Brain pericyte (primary cell): ENCODE measurements at regions not wholly inside any gene's neighbourhood (a gene's known extent, or its start where the extent isn't known, plus 50 kb on each side); places are given as distances from the start of the nearest gene placed in this dataset.
"Not testable (repeated sequence)": the region's sequence is repeated elsewhere in the genome, so short reads cannot be mapped to it uniquely, and the experiment has no call there.

Experiments used
- DNase-seq: peaks from one replicate; pipeline ENCODE4 v3.0.0-alpha.2; 2012; ENCODE audit warnings: low read depth, low spot score

DNA sequence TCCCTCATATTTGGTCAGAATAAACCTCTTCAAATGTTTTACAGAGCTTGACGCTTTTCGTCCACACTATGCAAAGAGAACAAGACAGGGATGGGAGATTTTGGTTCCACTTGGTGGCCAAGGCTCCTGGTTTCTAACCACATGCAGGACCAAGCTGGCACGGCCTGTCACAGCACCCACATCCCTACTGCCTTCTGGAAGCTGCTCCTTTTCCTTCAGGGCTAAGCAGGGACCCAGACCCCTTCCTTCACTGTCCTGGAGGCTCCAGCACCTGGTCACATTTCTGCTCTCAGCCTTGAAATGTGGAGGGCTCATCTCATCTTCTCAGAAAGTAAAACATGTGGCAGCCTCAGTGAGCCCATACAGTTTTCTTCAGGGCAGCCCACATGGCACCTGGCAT lies 50.4 kb upstream of the ARHGEF7 start:
- no peak for DNase-seq

DNA sequence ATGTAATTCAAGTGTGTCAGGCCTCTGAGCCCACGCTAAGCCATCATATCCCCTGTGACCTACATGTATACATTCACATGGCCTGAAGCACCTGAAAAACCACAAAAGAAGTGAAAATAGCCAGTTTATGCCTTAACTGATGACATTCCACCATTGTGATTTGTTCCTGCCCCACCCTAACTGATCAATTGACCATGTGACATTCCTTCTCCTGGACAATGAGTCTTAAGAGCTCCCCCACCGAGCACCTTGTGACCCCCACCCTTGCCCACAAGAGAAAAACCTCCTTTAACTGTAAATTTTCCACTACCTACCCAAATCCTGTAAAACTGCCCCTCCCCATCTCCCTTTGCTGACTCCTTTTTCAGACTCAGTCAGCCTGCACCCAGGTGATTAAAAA lies 52.1 kb upstream of the ARHGEF7 start:
- no peak for DNase-seq

DNA sequence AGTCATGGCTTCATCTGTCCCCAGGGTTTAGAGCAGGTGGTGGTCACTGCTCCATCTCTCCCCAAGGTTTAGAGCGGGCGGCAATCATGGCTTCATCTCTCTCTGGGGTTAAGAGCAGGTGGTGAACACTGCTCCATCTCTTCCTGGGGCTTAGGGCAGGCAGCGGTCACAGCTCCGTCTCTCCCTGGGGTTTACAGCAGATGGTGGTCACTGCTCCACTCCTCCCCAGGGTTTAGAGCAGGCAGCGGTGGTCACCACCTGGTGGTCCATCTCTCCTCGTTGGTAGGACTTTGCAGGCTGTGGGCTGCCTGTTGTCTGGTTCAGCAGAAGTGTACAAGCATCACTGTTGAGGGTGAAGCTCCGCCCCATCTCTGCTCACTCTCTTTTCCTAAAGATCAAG lies 52.8 kb upstream of the ARHGEF7 start:
- no peak for DNase-seq

- DNase-seq, result no peak
These were observed 53.6 kb upstream of the ARHGEF7 start for GRCh38 chr13:111061358-111062045.

GRCh38 chr13:111060237-111060919 lies 54.7 kb upstream of the ARHGEF7 start:
- DNase-seq, result no peak

GRCh38 chr13:111058796-111059506 lies 56.2 kb upstream of the ARHGEF7 start:
- DNase-seq, result peak; percentile 53

DNA sequence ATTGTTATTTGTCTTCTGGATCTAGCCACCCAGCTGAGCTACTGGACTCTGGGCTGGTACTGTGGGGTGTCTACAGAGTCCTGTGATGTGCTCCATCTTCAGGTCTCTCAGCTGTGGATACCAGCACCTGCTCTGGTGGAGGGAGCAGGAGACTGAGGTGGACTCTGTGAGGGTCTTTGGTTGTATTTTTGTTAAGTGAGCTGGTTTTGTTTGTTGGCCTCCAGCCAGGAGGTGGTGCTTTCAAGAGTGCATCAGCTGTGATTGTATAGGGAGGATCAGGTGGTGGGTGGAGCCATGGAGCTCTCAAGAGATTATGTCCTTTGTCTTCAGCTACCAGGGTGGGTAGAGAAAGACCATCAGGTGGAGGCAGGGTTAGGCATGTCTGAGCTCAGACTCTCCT lies 56.8 kb upstream of the ARHGEF7 start:
- DNase-seq, result not testable (repeated sequence)

- DNase-seq, result not testable (repeated sequence)
These were observed 63.3 kb upstream of the ARHGEF7 start for GRCh38 chr13:111051726-111052232.

GRCh38 chr13:111051041-111051725 lies 63.9 kb upstream of the ARHGEF7 start:
- no peak for DNase-seq

DNA sequence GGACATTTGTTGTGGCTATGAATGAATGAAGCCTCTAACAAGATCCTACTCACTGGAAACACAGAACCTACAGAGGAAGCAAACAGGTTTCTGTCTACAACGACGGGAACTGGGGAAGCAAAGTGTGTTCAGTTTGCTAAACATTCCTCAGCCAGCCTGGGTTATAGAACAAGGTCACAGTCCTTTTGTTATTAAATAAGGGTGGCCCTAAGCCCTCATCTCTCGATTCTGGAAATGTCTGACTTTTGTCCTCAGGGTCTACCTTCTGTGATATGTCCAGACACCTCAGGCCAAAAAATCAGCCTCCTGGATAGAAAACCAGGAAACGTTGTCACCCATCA lies 64.6 kb upstream of the ARHGEF7 start:
- no peak for DNase-seq

GRCh38 chr13:111049791-111050538 lies 65.1 kb upstream of the ARHGEF7 start:
- no peak for DNase-seq

- no peak for DNase-seq
These were observed 66.7 kb upstream of the ARHGEF7 start for GRCh38 chr13:111048387-111048786.

DNA sequence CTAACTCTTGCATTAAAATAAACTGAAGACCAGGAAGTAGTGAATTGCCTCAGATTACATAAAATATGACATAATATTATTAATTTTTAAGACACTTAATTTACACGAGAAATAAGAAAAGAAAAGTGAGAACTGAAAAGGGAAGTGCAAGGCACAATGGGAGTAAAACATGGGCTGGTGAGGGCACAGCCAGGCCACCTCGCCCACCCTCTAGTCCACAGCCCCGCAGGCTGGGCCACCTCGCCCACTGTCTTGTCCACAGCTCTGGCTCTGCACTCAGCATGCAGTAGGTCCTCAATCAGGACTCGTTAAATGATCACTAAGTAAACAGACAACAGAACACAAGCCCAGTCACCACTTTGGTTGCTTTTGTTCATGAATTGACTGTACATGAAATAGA lies 67.8 kb upstream of the ARHGEF7 start:
- DNase-seq, result no peak

- no peak for DNase-seq
These were observed 68.4 kb upstream of the ARHGEF7 start for GRCh38 chr13:111046590-111047141.

- no peak for DNase-seq
These were observed 69.9 kb upstream of the ARHGEF7 start for GRCh38 chr13:111045170-111045569.

DNA sequence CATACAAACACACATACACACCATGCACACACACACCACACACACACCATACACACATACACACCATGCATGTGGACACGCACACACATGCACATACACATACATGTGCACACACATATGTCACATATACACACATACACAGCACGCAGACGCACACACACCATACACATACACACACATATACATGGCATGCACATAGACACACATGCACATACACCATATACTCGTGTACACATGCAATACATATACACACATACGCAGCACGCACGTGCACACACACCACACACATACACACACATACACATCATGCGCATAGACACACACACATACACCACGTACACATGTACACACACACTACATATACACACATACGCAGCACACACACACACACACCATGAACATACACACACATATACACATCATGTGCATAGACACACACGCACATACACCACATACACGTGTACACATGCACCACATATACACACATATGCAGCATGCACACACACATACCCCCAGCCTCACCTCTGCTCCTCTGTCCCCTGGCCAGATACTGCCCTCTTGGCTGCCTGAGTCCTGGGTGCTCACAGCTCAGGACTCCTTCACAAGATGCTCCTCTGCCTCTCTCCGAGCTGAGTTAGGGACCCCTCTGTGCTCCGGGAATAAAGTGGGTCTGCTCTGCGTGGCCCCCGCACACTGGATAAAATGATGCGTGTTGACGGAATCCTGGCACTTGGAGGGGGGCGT lies 70.9 kb upstream of the ARHGEF7 start:
- DNase-seq, result no peak

- DNase-seq, result peak; percentile 51
These were observed 71.5 kb upstream of the ARHGEF7 start for GRCh38 chr13:111043575-111043982.

DNA sequence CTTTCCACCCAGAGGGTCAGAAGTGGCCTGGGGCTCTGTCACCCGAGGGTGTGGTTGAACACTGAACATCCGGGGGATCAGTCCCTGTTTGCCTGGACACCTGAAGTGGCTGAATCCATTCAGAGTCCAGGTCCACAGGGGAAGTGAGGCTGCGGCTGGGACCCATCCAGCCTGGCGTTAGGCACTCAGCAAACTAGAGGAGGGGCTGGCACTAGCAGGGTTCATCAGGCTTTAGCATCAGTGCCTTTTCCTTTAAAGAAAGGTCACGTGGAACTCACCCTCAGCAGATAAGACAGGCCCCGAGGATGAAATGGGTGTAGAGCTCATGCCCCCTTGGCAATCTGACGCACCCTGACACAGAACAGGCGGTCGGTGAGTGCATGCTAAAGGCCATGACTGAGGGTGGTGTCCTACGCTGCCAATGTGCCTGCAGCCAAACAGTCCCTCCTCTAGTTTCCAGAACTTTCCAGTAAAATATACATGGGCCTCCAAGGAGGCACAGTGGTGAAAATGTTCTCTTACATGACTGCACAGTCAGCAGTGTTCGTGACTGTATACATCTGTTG lies 72.4 kb upstream of the ARHGEF7 start:
- no peak for DNase-seq

GRCh38 chr13:111040830-111041229 lies 74.3 kb upstream of the ARHGEF7 start:
- no peak for DNase-seq

GRCh38 chr13:111039735-111040134 lies 75.4 kb upstream of the ARHGEF7 start:
- no peak for DNase-seq
